B cell (primary cell): ENCODE measurements at regions not wholly inside any gene's neighbourhood (a gene's known extent, or its start where the extent isn't known, plus 50 kb on each side); places are given as distances from the start of the nearest gene placed in this dataset.

Source experiments
- ATAC-seq: fragments of 200-7000 bp; cut with Tn5 transposase; one replicate; pipeline ENCODE4 v1.10.0; 2021; ENCODE audit warnings: low read depth, mild to moderate bottlenecking, moderate number of reproducible peaks, moderate library complexity
- CTCF ChIA-PET: fragments of 350-600 bp; sonication (Branson Sonifier 250); formaldehyde crosslinking; loops from one replicate; lab custom pipeline; 2021; ENCODE audit warnings: antibody characterized with exemption, inconsistent platforms; lab: Charles Lee
- POLR2A ChIA-PET: fragments of 350-600 bp; sonication (Branson Sonifier 250); formaldehyde crosslinking; loops from one replicate; lab custom pipeline; 2021; ENCODE audit warnings: antibody characterized with exemption; lab: Charles Lee
- DNase-seq: peaks from one replicate; pipeline ENCODE4 v3.0.0; 2013
- H2AFZ ChIP-seq: 2 replicates; pipeline ENCODE4 v1.6.1; 2012; ENCODE audit warnings: mild to moderate bottlenecking, low read depth, low read length; ENCODE audit not compliant: insufficient read depth, poor library complexity, severe bottlenecking
- H3K27ac ChIP-seq, 2 donors: 1 replicate in 1 of 2; 2 replicates in 1 of 2; pipeline ENCODE4 v1.5.1; 2012 to 2013; ENCODE audit warnings: low read length in 2 of 2, mild to moderate bottlenecking in 2 of 2, moderate library complexity in 1 of 2
- H3K27me3 ChIP-seq, 4 experiments: fragments of 200-600 bp in 1 of 4; sonication (generic) in 1 of 4; replicated peaks in 1 of 4; 1 replicate in 2 of 4; 2 replicates in 2 of 4; pipeline versions ENCODE4 v1.6.1 to v1.7.0; 2013 to 2016; ENCODE audit warnings: low read length in 3 of 4, mild to moderate bottlenecking in 2 of 4, mixed read lengths in 1 of 4, moderate library complexity in 1 of 4; ENCODE audit not compliant: insufficient read depth in 4 of 4, control insufficient read depth in 3 of 4; ENCODE audit errors: control extremely low read depth in 1 of 4
- H3K36me3 ChIP-seq, 2 experiments: replicated peaks in 1 of 2; 1 replicate in 1 of 2; 2 replicates in 1 of 2; pipeline versions ENCODE4 v1.6.1 to v1.7.1; 2013; ENCODE audit warnings: low read length in 1 of 2; ENCODE audit not compliant: insufficient read depth in 2 of 2, control insufficient read depth in 1 of 2; ENCODE audit errors: control extremely low read depth in 1 of 2, extremely low read depth in 1 of 2
- H3K4me1 ChIP-seq, 2 donors: fragments of 200-600 bp in 1 of 2; sonication (generic) in 1 of 2; 1 replicate in 1 of 2; 2 replicates in 1 of 2; pipeline versions ENCODE4 v1.5.1 to v1.6.1; 2013 to 2017; ENCODE audit warnings: low read length in 2 of 2; ENCODE audit not compliant: control insufficient read depth in 2 of 2, insufficient read depth in 2 of 2
- H3K4me2 ChIP-seq: replicated peaks from 2 replicates; pipeline ENCODE3; 2012; ENCODE audit warnings: mild to moderate bottlenecking, low read depth, low read length; ENCODE audit not compliant: poor library complexity, severe bottlenecking
- H3K4me3 ChIP-seq, 5 experiments: fragments of 200-600 bp in 1 of 5; sonication (generic) in 1 of 5; 1 replicate in 3 of 5; 2 replicates in 2 of 5; pipeline versions ENCODE4 v1.5.1 to v1.7.0; 2011 to 2016; ENCODE audit warnings: low read length in 4 of 5, mild to moderate bottlenecking in 4 of 5, low read depth in 2 of 5, control low read depth in 1 of 5, moderate library complexity in 1 of 5; ENCODE audit not compliant: insufficient read depth in 1 of 5; ENCODE audit errors: control extremely low read depth in 1 of 5, extremely low read depth in 1 of 5
- H3K79me2 ChIP-seq: fragments of 200-600 bp; sonication (generic); one replicate; pipeline ENCODE4 v1.6.0; 2016; ENCODE audit warnings: low read length; ENCODE audit not compliant: control insufficient read depth, insufficient read depth
- H3K9ac ChIP-seq: fragments of 200-600 bp; sonication (generic); 2 replicates; pipeline ENCODE4 v1.6.1; 2017; ENCODE audit warnings: mild to moderate bottlenecking, low read length, moderate library complexity
- H3K9me3 ChIP-seq, 3 donors: one replicate each; pipeline versions ENCODE4 v1.6.1 to v1.7.1; 2013; ENCODE audit warnings: low read length in 2 of 3; ENCODE audit not compliant: control insufficient read depth in 2 of 3, insufficient read depth in 1 of 3; ENCODE audit errors: control extremely low read depth in 1 of 3
- H4K20me1 ChIP-seq: 2 replicates; pipeline ENCODE4 v1.6.0; 2012; ENCODE audit warnings: mild to moderate bottlenecking, low read length; ENCODE audit not compliant: insufficient read depth, control insufficient read depth, poor library complexity, severe bottlenecking
- H3K27ac Mint-ChIP-seq: one replicate; pipeline ENCODE4 v1.8.0; 2021; ENCODE audit warnings: mixed read lengths
- H3K27me3 Mint-ChIP-seq: one replicate; pipeline ENCODE4 v1.8.0; 2021; ENCODE audit warnings: mixed read lengths
- H3K4me1 Mint-ChIP-seq: one replicate; pipeline ENCODE4 v1.8.0; 2021; ENCODE audit warnings: mixed read lengths
- H3K4me3 Mint-ChIP-seq: one replicate; pipeline ENCODE4 v1.8.0; 2021; ENCODE audit warnings: mixed read lengths
- H3K9me3 Mint-ChIP-seq: one replicate; pipeline ENCODE4 v1.8.0; 2022; ENCODE audit warnings: mixed read lengths; ENCODE audit not compliant: insufficient read depth
- CTCF ChIP-seq: fragments of 200-600 bp; IDR thresholded peaks from one replicate; pipeline ENCODE4 v1.8.0; 2022; ENCODE audit warnings: antibody characterized with exemption, mild to moderate bottlenecking
- EZH2 ChIP-seq: IDR thresholded peaks from 2 replicates; pipeline ENCODE4 v1.6.1; 2012; ENCODE audit warnings: borderline replicate concordance, low read depth, mild to moderate bottlenecking, moderate library complexity, low read length; ENCODE audit not compliant: insufficient read depth, poor library complexity, severe bottlenecking
- WGBS: methylation state at CpG from one replicate; pipeline ENCODE4 v1.1.5; 2013; ENCODE audit warnings: missing lambda C conversion rate; ENCODE audit not compliant: insufficient coverage; 5-methylcytosine and 5-hydroxymethylcytosine counted together
- intact Hi-C: fragments of 100-400 bp; cut with micrococcal nuclease; formaldehyde crosslinking; loops from one replicate; pipeline ENCODE4 v1.10.0; 2022

DNA sequence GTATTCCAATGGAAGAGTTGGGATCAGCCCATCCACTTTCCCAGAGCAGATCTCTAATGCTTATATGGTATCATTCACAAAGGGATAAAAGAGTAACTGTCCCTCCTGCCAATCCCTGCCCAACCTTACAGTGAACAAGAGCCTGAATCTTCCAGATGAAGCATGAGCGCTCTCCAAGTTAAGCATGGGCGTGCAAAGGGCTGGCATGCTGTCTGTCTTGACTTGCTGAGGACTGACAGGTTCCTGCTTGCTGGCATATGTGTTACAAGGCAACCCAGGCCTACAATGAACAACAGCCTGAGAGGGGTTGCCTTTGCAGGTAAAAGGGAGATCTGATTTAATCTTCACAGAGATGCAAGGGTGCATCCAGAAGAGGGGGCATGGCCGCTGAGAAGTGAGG is 155.6 kb upstream of the SOD1 start:
- Histone ChIP-seq H3K27ac (no peak overlapping the region), H3K36me3 (no peaks in the 10 kb centered on the region), H4K20me1 (no peaks in the 10 kb centered on the region), H3K79me2 (no peaks in the 10 kb centered on the region), H2AFZ (no peak overlapping the region), H3K4me2 (no peak overlapping the region), H3K9me3 (no peaks in the 10 kb centered on the region), H3K4me3 (no peak overlapping the region), H3K9ac (no peak overlapping the region), H3K4me1 (peaks cover 18 to 27% of the 10 kb centered on the region in 2 donors), H3K27me3 (no peaks in the 10 kb centered on the region)
- POLR2A ChIA-PET: no interaction called here
- ATAC-seq (no peak), DNase-seq (no peak)
- 100% methylated on average over 3 of the region's 3 CpGs for WGBS
- H3K9me3 Mint-ChIP-seq: no peaks in the 10 kb centered on the region
- H3K27ac Mint-ChIP-seq: no peak overlapping the region
- H3K4me3 Mint-ChIP-seq: no peak overlapping the region
- intact Hi-C loops: no loop called here
- no peak for TF ChIP-seq CTCF
- no peak for TF ChIP-seq EZH2
- H3K27me3 Mint-ChIP-seq: no peaks in the 10 kb centered on the region
- H3K4me1 Mint-ChIP-seq: peaks cover 26% of the 10 kb centered on the region
- CTCF ChIA-PET: no interaction called here

GRCh38 chr21:31503467-31503866 is 156.0 kb upstream of the SOD1 start:
- WGBS: 100% methylated on average over 1 of the region's 2 CpGs
- H3K27ac Mint-ChIP-seq: no peak overlapping the region
- Histone ChIP-seq H2AFZ (no peak overlapping the region), H3K27ac (no peak overlapping the region), H3K27me3 (no peaks in the 10 kb centered on the region), H3K79me2 (no peaks in the 10 kb centered on the region), H3K4me3 (no peak overlapping the region), H3K9me3 (no peaks in the 10 kb centered on the region), H4K20me1 (no peaks in the 10 kb centered on the region), H3K4me2 (no peak overlapping the region), H3K4me1 (peaks cover 18 to 23% of the 10 kb centered on the region in 2 donors), H3K36me3 (no peaks in the 10 kb centered on the region), H3K9ac (no peak overlapping the region)
- peaks cover 22% of the 10 kb centered on the region for H3K4me1 Mint-ChIP-seq
- ATAC-seq (no peak), DNase-seq (no peak)
- intact Hi-C loops: no loop called here
- ChIA-PET CTCF (no interaction called here), POLR2A (no interaction called here)
- TF ChIP-seq EZH2 (no peak), CTCF (no peak)
- H3K27me3 Mint-ChIP-seq: no peaks in the 10 kb centered on the region
- H3K9me3 Mint-ChIP-seq: no peaks in the 10 kb centered on the region
- H3K4me3 Mint-ChIP-seq: no peak overlapping the region
